Stimulated activated CD4-positive, alpha-beta T cell treated with anti-CD3 and anti-CD28 coated beads, TNF-alpha, amount 100 ng/mL, for 1 hour (primary cell): ENCODE measurements at regions not wholly inside any gene's neighbourhood (a gene's known extent, or its start where the extent isn't known, plus 50 kb on each side); places are given as distances from the start of the nearest gene placed in this dataset.
"Not testable (repeated sequence)": the region's sequence is repeated elsewhere in the genome, so short reads cannot be mapped to it uniquely, and the experiment has no call there.

Experiments
- DNase-seq, 3 donors: peaks; one replicate each; pipeline ENCODE4 v3.0.0-alpha.2; 2020; ENCODE audit warnings: low read depth in 3 of 3, low spot score in 1 of 3

GRCh38 chr11:71714510-71714909, 118.5 kb upstream of the DEFB108B start:
- DNase-seq, result not testable (repeated sequence)

- not testable (repeated sequence) for DNase-seq
Measured at GRCh38 chr11:71721840-71722239, 111.2 kb upstream of the DEFB108B start.

DNA sequence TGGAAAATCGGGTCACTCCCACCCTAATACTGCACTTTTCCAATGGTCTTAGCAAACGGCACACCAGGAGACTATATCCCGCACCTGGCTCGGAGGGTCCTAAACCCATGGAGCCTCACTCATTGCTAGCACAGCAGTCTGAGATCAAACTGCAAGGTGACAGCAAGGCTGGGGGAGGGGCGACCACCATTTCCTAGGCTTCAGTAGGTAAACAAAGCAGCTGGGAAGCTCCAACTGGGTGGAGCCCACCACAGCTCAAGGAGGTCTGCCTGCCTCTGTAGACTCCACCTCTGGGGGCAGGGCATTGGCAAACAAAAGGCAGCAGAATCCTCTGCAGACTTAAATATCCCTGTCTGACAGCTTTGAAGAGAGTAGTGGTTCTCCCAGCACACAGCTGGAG, 109.0 kb upstream of the DEFB108B start:
- not testable (repeated sequence) for DNase-seq

DNA sequence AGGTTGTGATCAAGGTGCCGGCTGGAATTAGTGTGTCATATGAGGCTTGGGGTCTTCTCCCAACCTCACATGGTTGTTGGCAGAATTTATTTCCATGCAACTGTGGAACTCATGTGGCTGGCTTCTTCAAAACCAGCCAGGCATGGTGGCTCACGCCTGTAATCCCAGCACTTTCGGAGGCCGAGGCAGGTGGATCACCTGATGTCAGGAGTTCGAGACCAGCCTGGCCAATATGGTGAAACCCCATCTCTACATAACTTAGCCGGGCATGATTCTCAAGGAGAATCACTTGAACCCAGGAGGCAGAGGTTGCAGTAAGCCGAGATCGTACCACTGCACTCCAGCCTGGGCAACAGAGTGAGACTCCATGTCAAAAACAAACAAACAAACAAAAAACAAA, 102.3 kb upstream of the DEFB108B start:
- DNase-seq, result not testable (repeated sequence)

DNA sequence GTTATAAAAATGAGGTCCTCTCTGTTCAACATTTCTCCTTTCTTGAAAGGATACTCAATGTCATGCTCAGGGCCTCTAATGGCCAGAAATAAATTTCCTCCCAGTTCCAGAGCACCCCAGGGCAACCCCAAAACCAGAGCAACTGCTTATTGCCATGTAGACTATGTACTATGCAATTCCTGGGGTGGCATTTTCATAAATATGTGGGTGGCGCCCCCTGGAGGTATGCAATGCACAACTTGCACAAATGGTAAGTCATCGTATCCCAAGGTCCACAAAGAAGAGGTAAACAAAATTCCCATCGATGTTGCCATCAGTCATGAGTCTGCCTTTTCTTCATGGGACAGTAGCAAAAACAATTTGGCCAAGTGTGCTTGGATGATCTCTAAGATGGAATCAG, 98.6 kb upstream of the DEFB108B start:
- DNase-seq, result peak in 1 of 3 donors; percentile 5

- DNase-seq, result not testable (repeated sequence)
Measured at GRCh38 chr11:71738317-71738716, 94.7 kb upstream of the DEFB108B start.

- not testable (repeated sequence) for DNase-seq
Measured at GRCh38 chr11:71743385-71743784, 89.6 kb upstream of the DEFB108B start.

DNA sequence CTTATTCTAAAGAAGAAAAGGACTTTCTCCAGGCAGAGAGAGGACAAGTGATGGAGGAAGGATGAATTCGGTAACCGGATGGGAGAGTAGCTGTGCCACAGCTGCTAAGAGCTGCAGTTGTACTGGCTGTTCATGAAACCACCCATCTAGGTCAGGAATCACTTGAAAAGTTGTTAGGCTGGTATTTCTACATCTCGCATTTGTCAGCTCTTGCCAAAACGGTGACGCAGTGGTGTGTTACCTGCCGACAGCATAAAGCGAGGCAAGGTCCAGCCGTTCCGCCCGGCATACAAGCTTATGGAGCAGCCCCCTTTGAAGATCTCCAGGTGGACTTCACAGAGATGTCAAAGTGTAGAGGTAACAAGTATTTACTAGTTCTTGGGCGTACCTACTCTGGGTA, 87.3 kb upstream of the DEFB108B start:
- not testable (repeated sequence) for DNase-seq

DNA sequence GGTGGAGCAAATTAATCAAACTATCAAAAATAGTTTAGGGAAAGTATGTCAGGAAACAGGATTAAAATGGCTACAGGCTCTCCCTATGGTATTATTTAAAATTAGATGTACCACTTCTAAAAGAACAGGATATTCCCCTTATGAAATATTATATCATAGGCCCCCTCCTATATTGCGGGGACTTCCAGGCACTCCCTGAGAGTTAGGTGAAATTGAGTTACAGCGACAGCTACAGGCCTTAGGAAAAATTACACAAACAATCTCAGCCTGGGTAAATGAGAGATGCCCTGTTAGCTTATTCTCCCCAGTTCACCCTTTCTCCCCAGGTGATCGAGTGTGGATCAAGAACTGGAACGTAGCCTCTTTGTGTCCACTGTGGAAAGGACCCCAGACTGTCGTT, 86.7 kb upstream of the DEFB108B start:
- DNase-seq, result not testable (repeated sequence)

- not testable (repeated sequence) for DNase-seq
Measured at GRCh38 chr11:71748965-71749620, 83.9 kb upstream of the DEFB108B start.

- not testable (repeated sequence) for DNase-seq
Measured at GRCh38 chr11:71750908-71751307, 82.1 kb upstream of the DEFB108B start.

DNA sequence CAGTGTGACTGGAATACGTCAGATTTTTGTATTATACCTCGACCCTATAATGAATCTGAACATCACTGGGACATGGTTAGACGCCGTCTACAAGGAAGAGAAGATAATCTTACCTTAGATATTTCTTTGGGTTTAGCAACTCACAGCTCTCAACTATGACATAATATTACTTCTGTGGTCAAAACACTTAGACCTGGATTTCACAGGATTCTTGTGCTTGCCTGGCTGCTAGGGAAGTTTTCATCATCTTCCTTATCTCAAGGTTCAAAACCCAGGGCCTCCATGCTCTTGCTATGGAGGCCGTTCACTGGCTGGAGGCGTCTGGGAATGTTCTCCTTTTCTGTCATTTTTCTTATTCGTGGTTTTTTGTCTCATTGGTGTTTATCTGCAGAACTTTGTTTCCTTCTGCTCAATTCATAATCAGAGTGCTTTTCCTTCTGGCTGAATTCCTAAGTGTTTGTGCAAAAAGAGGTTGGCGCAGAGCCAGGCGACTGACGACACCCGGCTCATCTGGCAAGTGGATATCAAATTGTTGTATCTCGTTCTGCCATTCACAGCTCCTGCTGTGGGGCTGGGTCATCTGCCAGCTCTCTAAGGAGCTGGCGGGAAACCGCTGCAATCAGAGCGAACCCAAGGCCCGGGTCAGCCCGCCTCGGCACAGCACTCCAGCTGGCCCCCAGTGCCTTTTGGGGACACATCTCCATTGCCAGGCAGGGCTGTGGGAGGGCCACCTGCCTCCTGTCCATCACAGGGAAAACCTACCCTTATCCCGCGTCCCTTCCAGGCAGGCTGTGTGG, 68.1 kb upstream of the DEFB108B start:
- DNase-seq, result not testable (repeated sequence)

DNA sequence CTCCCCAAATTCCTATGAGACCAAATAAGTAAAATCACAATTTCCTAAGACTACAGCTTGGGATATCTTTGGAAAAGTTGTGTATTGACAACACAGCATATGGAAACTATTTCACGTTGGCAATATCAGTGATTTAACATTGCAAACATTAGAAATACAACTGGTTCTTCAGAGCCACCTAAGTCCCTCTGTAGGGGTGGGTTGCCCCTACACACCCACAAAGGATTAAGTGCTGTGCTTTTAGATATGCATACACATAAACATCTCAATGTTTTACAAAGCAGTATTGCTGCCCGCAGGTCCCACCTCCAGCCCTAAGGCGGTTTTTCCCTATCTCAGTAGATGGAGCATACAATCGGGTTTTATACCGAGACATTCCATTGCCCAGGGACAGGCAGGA, 66.0 kb upstream of the DEFB108B start:
- DNase-seq, result not testable (repeated sequence)

GRCh38 chr11:71772193-71772592, 60.8 kb upstream of the DEFB108B start:
- DNase-seq, result not testable (repeated sequence)

GRCh38 chr11:71774603-71775222, 58.3 kb upstream of the DEFB108B start:
- DNase-seq, result no peak

DNA sequence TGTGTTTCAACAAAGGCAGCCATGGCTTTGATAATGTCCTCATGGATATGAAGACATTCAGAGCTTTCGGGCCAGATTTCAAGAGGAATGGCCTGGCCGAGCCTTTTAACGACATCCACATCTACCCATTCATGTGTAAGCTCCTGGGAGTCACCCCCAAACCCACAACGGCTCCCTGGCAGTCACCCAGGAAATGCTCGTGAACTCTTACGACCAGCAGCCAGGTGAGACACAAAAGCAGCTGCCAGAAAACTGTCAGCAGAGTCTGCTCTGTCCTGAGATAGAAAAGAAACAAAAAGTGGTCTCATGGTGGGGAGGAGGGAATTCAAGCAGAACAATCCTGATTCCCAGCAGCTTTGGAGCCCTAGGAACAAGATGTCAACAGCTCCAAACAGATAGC, 52.9 kb upstream of the DEFB108B start:
- not testable (repeated sequence) for DNase-seq

GRCh38 chr11:71780771-71781170, 52.2 kb upstream of the DEFB108B start:
- not testable (repeated sequence) for DNase-seq

- not testable (repeated sequence) for DNase-seq
Measured at GRCh38 chr11:71781491-71781890, 51.5 kb upstream of the DEFB108B start.

GRCh38 chr11:71782229-71782861, 50.7 kb upstream of the DEFB108B start:
- DNase-seq, result not testable (repeated sequence)

DNA sequence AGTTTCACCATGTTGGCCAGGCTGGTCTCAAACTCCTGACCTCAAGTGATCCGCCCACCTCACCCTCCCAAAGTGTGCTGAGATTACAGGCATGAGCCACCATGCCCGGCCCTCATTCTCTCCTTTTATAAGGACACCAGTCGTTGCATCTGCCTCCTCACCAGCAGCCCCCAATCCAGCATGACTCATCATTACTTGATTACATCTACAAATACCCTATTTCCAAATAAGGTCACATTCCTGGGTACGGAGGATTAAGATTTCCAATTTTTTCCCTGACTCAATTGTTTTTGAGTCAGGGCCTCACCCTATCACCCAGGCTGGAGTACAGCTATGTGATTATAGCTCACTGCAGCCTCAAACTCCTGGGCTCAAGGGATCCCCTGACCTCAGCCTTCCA, 49.8 kb upstream of the DEFB108B start:
- not testable (repeated sequence) for DNase-seq
